HK-2 (cell line): ENCODE measurements at regions not wholly inside any gene's neighbourhood (a gene's known extent, or its start where the extent isn't known, plus 50 kb on each side); places are given as distances from the start of the nearest gene placed in this dataset.

ENCODE experiments used
- DNase-seq: peaks from one replicate; pipeline ENCODE4 v3.0.0-alpha.2; 2018; ENCODE audit not compliant: unreplicated experiment

GRCh38 chr9:73558471-73558870, 406.8 kb downstream of the ANXA1 start:
- no peak for DNase-seq

- no peak for DNase-seq
Measured at GRCh38 chr9:73565026-73565425, 413.4 kb downstream of the ANXA1 start.

GRCh38 chr9:73565833-73566465, 414.3 kb downstream of the ANXA1 start:
- DNase-seq: no peak

GRCh38 chr9:73566627-73567026, 415.0 kb downstream of the ANXA1 start:
- no peak for DNase-seq

GRCh38 chr9:73573235-73573634, 421.6 kb downstream of the ANXA1 start:
- no peak for DNase-seq

GRCh38 chr9:73575101-73576060, 423.7 kb downstream of the ANXA1 start:
- no peak for DNase-seq

- no peak for DNase-seq
Measured at GRCh38 chr9:73577848-73578247, 426.2 kb downstream of the ANXA1 start.

GRCh38 chr9:73579823-73580222, 428.2 kb downstream of the ANXA1 start:
- no peak for DNase-seq

GRCh38 chr9:73583576-73583975, 431.9 kb downstream of the ANXA1 start:
- no peak for DNase-seq

GRCh38 chr9:73595036-73595545, 443.4 kb downstream of the ANXA1 start:
- no peak for DNase-seq

- no peak for DNase-seq
Measured at GRCh38 chr9:73596321-73596720, 444.7 kb downstream of the ANXA1 start.

- DNase-seq: no peak
Measured at GRCh38 chr9:73597039-73597438, 445.4 kb downstream of the ANXA1 start.

- no peak for DNase-seq
Measured at GRCh38 chr9:73597771-73598170, 446.1 kb downstream of the ANXA1 start.

- DNase-seq: no peak
Measured at GRCh38 chr9:73609381-73609780, 457.7 kb downstream of the ANXA1 start.

- DNase-seq: no peak
Measured at GRCh38 chr9:73611032-73611431, 459.4 kb downstream of the ANXA1 start.

- DNase-seq: no peak
Measured at GRCh38 chr9:73613092-73613701, 461.5 kb downstream of the ANXA1 start.

- no peak for DNase-seq
Measured at GRCh38 chr9:73615557-73615956, 463.9 kb downstream of the ANXA1 start.

GRCh38 chr9:73617586-73617985, 465.9 kb downstream of the ANXA1 start:
- DNase-seq: no peak

- no peak for DNase-seq
Measured at GRCh38 chr9:73640971-73641370, 489.3 kb downstream of the ANXA1 start.

GRCh38 chr9:73643379-73644013, 491.8 kb downstream of the ANXA1 start:
- no peak for DNase-seq

- no peak for DNase-seq
Measured at GRCh38 chr9:73647560-73647959, 495.9 kb downstream of the ANXA1 start.

GRCh38 chr9:73649552-73649951, 497.9 kb downstream of the ANXA1 start:
- no peak for DNase-seq
